ENCODE measurements at regions not wholly inside any gene's neighbourhood (a gene's known extent, or its start where the extent isn't known, plus 50 kb on each side); places are given as distances from the start of the nearest gene placed in this dataset.

DNA sequence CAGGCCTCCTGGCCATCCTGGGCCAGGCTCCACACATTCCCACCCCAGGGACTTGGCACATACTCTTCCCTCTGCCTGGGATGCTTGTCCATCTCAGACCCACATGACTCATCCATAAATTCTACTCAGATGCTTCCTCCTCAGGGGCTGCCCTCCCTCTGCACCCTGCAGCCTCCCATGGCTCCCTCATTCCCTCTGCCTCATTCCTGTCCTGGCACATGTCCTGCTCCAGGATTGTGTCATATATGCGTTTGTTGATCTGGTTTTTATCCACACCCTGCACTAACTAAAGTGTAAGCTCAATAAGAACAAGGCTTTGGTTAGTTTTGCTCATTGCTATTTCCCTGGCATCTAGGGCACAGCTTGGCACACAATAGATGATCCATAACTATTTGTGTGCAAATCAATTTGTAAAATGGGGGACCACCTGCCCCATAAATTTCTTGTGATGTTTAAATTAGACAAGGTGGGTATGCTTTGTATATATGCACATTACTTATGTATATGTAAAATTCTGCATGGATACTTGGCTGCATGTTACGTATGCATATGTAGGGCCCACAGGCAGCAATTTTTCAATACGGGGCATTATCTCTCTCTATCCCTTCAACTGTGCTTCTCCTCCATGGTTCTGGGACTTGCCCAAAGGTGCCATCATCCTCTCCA is 191.4 kb downstream of the PTPRU start:
- ChIA-PET POLR2A (ENCODE audit: low non-redundant PET) (no interaction called here), CTCF (no interaction called here)
- TF ChIP-seq, protein P1, sequence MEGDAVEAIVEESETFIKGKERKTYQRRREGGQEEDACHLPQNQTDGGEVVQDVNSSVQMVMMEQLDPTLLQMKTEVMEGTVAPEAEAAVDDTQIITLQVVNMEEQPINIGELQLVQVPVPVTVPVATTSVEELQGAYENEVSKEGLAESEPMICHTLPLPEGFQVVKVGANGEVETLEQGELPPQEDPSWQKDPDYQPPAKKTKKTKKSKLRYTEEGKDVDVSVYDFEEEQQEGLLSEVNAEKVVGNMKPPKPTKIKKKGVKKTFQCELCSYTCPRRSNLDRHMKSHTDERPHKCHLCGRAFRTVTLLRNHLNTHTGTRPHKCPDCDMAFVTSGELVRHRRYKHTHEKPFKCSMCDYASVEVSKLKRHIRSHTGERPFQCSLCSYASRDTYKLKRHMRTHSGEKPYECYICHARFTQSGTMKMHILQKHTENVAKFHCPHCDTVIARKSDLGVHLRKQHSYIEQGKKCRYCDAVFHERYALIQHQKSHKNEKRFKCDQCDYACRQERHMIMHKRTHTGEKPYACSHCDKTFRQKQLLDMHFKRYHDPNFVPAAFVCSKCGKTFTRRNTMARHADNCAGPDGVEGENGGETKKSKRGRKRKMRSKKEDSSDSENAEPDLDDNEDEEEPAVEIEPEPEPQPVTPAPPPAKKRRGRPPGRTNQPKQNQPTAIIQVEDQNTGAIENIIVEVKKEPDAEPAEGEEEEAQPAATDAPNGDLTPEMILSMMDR (conservative IDR thresholded peaks at IDR 0.05; ENCODE audit: low read depth): no peak
- no peak overlapping the region for H3K27ac ChIP-seq
- no peak for DNase-seq (ENCODE audit: low spot score)

- DNase-seq (ENCODE audit: low spot score): no peak
Observed at GRCh38 chr1:29426701-29427279, 190.5 kb downstream of the PTPRU start.

GRCh38 chr1:29425631-29426030 is 189.3 kb downstream of the PTPRU start:
- ChIA-PET POLR2A (ENCODE audit: low non-redundant PET) (no interaction called here), CTCF (no interaction called here)
- DNase-seq (ENCODE audit: low spot score): no peak
- H3K27ac ChIP-seq: no peak overlapping the region
- TF ChIP-seq, protein P1 (conservative IDR thresholded peaks at IDR 0.05; ENCODE audit: low read depth): no peak

More at GRCh38 chr1:29426701-29427279, 190.5 kb downstream of the PTPRU start:
- ChIA-PET CTCF (interaction anchor here (0.6 kb wide), 1 partner anchor 808 kb away, joined by 3 read pairs; no protein-coding TSS in a partner anchor), POLR2A (ENCODE audit: low non-redundant PET) (interaction anchor here (0.7 kb wide), 1 partner anchor 41 kb away, joined by 3 read pairs; no protein-coding TSS in a partner anchor)
- TF ChIP-seq, protein P1 (conservative IDR thresholded peaks at IDR 0.05; ENCODE audit: low read depth): no peak
- no peak overlapping the region for H3K27ac ChIP-seq

DNA sequence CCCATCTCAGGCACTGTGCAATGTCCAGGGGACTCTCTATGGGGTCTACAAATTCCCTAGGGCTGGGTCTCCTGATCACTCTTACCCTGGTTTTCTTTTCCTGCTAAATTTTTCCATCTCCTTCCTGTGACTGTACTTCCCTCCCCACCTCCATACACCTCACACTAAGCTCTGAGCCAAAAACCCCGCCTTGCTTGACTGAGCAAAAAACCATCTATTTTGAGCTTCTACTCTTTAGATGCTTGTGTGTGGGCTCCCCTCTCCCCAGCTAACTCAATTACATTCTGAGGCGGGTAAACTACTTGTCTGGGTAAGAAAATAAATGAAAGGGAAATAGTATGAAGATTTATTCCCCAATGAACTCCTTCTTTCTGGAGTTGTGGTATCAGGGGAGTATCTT is 187.9 kb downstream of the PTPRU start:
- no peak overlapping the region for H3K27ac ChIP-seq
- CTCF ChIA-PET: no interaction called here
- TF ChIP-seq, protein P1 (conservative IDR thresholded peaks at IDR 0.05; ENCODE audit: low read depth): no peak
- DNase-seq (ENCODE audit: low spot score): no peak
- POLR2A ChIA-PET (ENCODE audit: low non-redundant PET): no interaction called here

DNA sequence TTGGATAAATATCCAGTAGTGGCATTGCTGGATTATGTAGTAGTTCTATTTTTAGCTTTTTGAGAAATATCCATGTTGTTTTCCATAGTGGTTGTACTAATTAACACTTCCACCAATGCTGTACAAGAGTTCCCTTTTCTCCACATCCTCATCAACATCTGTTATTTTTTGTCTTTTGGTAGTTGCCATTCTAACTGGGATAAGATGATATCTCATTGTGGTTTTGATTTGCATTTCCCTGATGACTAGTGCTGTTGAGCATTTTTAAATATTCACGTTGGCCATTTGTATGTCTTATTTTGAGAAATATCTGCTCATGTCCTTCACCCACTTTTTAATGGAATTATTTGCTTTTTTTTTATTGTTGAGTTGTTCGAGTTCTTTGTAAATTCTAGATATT is 183.9 kb downstream of the PTPRU start:
- CTCF ChIA-PET: no interaction called here

DNA sequence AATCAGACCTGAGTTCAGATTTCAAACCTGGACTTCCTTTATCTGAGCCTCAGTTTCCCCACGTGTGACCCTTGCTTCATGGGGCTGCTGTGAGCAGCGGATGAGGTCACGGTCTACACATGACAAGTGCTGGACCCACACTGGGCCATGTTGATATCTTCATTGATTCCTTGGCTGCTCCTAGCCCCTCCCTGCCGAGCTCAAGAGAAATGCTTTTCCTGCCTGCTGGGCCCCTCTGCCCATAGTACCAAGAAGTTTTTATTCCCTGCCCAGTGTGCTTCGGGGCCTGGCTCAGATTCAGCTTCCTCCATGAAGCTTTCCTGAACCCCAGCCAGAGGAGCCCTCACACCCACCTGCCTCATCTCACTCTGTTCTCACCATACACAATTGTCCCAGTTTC is 181.6 kb downstream of the PTPRU start:
- ChIA-PET POLR2A (ENCODE audit: low non-redundant PET) (no interaction called here), CTCF (interaction anchor here (0.6 to 1.0 kb wide), 3 partner anchors 77 to 1349 kb away, joined by 3 read pairs; no protein-coding TSS in a partner anchor)
- no peak for DNase-seq (ENCODE audit: low spot score)
- H3K27ac ChIP-seq: no peak overlapping the region
- TF ChIP-seq, protein P1 (conservative IDR thresholded peaks at IDR 0.05; ENCODE audit: low read depth): no peak

More for the DNA sequence above, 183.9 kb downstream of the PTPRU start:
- DNase-seq (ENCODE audit: low spot score): no peak
- POLR2A ChIA-PET (ENCODE audit: low non-redundant PET): no interaction called here
- TF ChIP-seq, protein P1 (conservative IDR thresholded peaks at IDR 0.05; ENCODE audit: low read depth): no peak
- no peak overlapping the region for H3K27ac ChIP-seq

All from RWPE1 (cell line).